ENCODE measurements at regions not wholly inside any gene's neighbourhood (a gene's known extent, or its start where the extent isn't known, plus 50 kb on each side); places are given as distances from the start of the nearest gene placed in this dataset.

DNA sequence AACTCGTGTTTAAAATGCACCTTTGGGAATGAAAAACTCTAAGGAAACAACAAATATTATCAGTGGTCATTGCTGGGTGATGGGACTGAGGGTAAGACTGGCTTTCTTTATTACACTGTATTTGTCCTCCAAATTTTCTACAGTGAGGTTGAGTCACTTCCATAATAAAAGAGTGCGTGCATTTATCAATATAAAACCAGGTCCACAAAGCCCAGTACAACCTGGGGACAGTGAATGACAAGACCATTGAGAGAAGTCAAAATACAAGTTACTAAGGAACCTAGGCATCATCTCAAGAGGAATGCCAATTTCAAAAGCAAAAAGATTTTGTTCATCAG, 76.4 kb downstream of the MAGED4 start:
- Histone ChIP-seq H3K4me2 (ENCODE audit: low read length) (peak overlapping the region; percentile 73), H3K27me3 (ENCODE audit: insufficient read depth, low read length) (no peaks in the 10 kb centered on the region), H3K9me3 (ENCODE audit: low read length) (no peaks in the 10 kb centered on the region), H2AFZ (ENCODE audit: low read length) (no peak overlapping the region), H4K20me1 (ENCODE audit: insufficient read depth, low read length) (no peaks in the 10 kb centered on the region), H3K79me2 (ENCODE audit: insufficient read depth, low read length) (no peaks in the 10 kb centered on the region), H3K9ac (ENCODE audit: low read length) (peak overlapping the region; percentile 41; the same call in 1 of the 2 replicates), H3K27ac (ENCODE audit: low read depth, low read length, poor library complexity, severe bottlenecking) (peak overlapping the region; percentile 93), H3K4me1 (ENCODE audit: insufficient read depth, low read length, severe bottlenecking) (peaks cover 21% of the 10 kb centered on the region), H3K4me3 (ENCODE audit: low read depth, low read length, poor library complexity, severe bottlenecking) (peak overlapping the region; percentile 68), H3K9me2 (ENCODE audit: low read depth, low read length) (no peaks in the 10 kb centered on the region), H3K36me3 (ENCODE audit: insufficient read depth, low read length) (no peaks in the 10 kb centered on the region), H3F3A (ENCODE audit: insufficient read depth, low read length) (no peaks in the 10 kb centered on the region)
- TF ChIP-seq EZH2 (IDR thresholded peaks at IDR 0.05; ENCODE audit: borderline replicate concordance, low read length) = no peak
- TF ChIP-seq, protein P1, sequence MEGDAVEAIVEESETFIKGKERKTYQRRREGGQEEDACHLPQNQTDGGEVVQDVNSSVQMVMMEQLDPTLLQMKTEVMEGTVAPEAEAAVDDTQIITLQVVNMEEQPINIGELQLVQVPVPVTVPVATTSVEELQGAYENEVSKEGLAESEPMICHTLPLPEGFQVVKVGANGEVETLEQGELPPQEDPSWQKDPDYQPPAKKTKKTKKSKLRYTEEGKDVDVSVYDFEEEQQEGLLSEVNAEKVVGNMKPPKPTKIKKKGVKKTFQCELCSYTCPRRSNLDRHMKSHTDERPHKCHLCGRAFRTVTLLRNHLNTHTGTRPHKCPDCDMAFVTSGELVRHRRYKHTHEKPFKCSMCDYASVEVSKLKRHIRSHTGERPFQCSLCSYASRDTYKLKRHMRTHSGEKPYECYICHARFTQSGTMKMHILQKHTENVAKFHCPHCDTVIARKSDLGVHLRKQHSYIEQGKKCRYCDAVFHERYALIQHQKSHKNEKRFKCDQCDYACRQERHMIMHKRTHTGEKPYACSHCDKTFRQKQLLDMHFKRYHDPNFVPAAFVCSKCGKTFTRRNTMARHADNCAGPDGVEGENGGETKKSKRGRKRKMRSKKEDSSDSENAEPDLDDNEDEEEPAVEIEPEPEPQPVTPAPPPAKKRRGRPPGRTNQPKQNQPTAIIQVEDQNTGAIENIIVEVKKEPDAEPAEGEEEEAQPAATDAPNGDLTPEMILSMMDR (IDR thresholded peaks at IDR 0.05; ENCODE audit: low read length) = no peak

DNA sequence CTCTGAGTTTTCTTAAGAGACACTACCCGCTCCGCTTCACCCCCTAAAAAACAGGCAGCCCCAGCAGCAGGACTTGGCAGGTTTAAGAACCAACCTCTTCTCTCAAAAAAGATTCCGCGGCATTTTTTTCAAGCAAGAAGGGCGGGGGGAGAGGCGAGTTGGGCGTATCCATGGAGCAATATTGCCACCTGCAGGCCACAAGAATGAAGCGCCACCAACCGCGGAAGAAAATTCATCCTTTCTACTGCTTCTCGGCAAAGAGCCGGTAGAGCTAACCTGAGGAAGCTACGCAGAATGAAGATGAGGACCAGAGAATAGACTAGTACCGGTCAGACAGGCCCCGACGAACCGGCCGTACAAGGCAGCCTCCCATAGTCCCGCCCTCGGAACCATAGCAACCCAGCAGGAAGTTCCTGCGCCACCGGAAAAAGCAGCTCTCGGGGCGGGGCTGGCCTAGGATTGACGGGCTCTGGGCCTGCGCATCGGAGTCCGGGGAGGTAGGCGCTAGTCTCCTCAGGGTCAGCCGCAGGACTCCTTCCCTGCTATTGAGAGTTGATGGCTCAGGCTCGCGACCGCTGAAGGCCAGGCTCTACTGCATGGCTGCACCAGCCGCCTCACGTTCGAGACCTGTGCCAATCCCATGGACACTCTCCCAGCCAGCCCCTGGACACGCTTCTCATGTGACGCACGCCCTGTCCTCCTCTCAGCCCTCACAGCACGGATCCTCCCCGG, 76.9 kb downstream of the MAGED4 start:
- Histone ChIP-seq H3K27ac (ENCODE audit: low read depth, low read length, poor library complexity, severe bottlenecking) (peak overlapping the region; percentile 93), H3K9ac (ENCODE audit: low read length) (peak overlapping the region; percentile 74), H3K9me2 (ENCODE audit: low read depth, low read length) (no peaks in the 10 kb centered on the region), H3K4me2 (ENCODE audit: low read length) (peak overlapping the region; percentile 73), H3K4me1 (ENCODE audit: insufficient read depth, low read length, severe bottlenecking) (peaks cover 21% of the 10 kb centered on the region), H3K4me3 (ENCODE audit: low read depth, low read length, poor library complexity, severe bottlenecking) (peak overlapping the region; percentile 68), H3K36me3 (ENCODE audit: insufficient read depth, low read length) (no peaks in the 10 kb centered on the region), H3K79me2 (ENCODE audit: insufficient read depth, low read length) (no peaks in the 10 kb centered on the region), H3K27me3 (ENCODE audit: insufficient read depth, low read length) (no peaks in the 10 kb centered on the region), H2AFZ (ENCODE audit: low read length) (no peak overlapping the region), H3K9me3 (ENCODE audit: low read length) (no peaks in the 10 kb centered on the region), H3F3A (ENCODE audit: insufficient read depth, low read length) (no peaks in the 10 kb centered on the region), H4K20me1 (ENCODE audit: insufficient read depth, low read length) (no peaks in the 10 kb centered on the region)
- TF ChIP-seq, protein P1 (IDR thresholded peaks at IDR 0.05; ENCODE audit: low read length) = peak; percentile 86
- TF ChIP-seq EZH2 (IDR thresholded peaks at IDR 0.05; ENCODE audit: borderline replicate concordance, low read length) = no peak

DNA sequence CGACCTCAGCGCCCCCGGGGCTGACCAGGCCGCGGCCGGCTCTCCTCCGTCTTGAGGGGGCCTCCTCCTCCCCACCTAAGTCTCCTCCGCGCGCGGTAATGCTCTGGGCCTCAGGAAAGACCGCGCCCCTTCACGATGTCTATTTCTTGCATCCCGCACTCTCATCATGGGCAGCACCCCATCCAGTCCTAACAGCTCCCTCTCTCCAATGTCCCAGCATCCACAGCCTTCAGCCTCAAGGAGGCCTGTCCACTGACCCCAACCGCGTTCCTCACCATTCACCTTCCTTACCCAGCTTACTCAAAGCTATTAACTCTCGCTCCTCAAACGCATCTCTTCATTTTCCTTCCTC, 77.5 kb downstream of the MAGED4 start:
- no peaks in the 10 kb centered on the region for H3K79me2 ChIP-seq (ENCODE audit: insufficient read depth, low read length)
- no peaks in the 10 kb centered on the region for H3K9me3 ChIP-seq (ENCODE audit: low read length)
- H3K4me3 ChIP-seq (ENCODE audit: low read depth, low read length, poor library complexity, severe bottlenecking) = peak overlapping the region; percentile 68
- H3K9me2 ChIP-seq (ENCODE audit: low read depth, low read length) = no peaks in the 10 kb centered on the region
- no peaks in the 10 kb centered on the region for H3K36me3 ChIP-seq (ENCODE audit: insufficient read depth, low read length)
- no peak overlapping the region for H2AFZ ChIP-seq (ENCODE audit: low read length)
- H3K27ac ChIP-seq (ENCODE audit: low read depth, low read length, poor library complexity, severe bottlenecking) = peak overlapping the region; percentile 93
- H3K9ac ChIP-seq (ENCODE audit: low read length) = peak overlapping the region; percentile 74
- H3K4me1 ChIP-seq (ENCODE audit: insufficient read depth, low read length, severe bottlenecking) = peaks cover 21% of the 10 kb centered on the region
- no peaks in the 10 kb centered on the region for H4K20me1 ChIP-seq (ENCODE audit: insufficient read depth, low read length)
- no peaks in the 10 kb centered on the region for H3F3A ChIP-seq (ENCODE audit: insufficient read depth, low read length)
- H3K27me3 ChIP-seq (ENCODE audit: insufficient read depth, low read length) = no peaks in the 10 kb centered on the region
- peak overlapping the region; percentile 73 for H3K4me2 ChIP-seq (ENCODE audit: low read length)
- TF ChIP-seq EZH2 (IDR thresholded peaks at IDR 0.05; ENCODE audit: borderline replicate concordance, low read length) = no peak

DNA sequence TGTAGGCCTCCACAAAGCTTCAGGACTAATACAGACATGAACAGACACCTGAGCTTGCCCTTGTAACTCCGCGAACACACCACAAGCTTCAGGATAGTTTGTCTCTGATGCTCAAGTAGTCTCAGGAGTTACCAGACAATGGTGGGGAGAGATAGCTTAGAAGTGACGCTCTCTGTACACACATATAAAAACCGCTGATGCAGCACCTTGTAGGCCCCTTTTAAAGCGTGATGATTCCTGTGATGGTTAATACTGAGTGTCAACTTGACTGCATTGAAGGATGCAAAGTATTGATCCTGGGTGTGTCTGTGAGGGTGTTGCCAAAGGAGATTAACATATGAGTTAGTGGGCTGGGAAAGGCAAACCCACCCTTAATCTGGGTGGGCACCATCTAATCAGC, 78.7 kb downstream of the MAGED4 start:
- no peaks in the 10 kb centered on the region for H3K27me3 ChIP-seq (ENCODE audit: insufficient read depth, low read length)
- no peaks in the 10 kb centered on the region for H3K9me2 ChIP-seq (ENCODE audit: low read depth, low read length)
- no peak overlapping the region for H2AFZ ChIP-seq (ENCODE audit: low read length)
- no peaks in the 10 kb centered on the region for H4K20me1 ChIP-seq (ENCODE audit: insufficient read depth, low read length)
- H3K9me3 ChIP-seq (ENCODE audit: low read length) = no peaks in the 10 kb centered on the region
- H3K36me3 ChIP-seq (ENCODE audit: insufficient read depth, low read length) = no peaks in the 10 kb centered on the region
- H3K27ac ChIP-seq (ENCODE audit: low read depth, low read length, poor library complexity, severe bottlenecking) = no peak overlapping the region
- H3K9ac ChIP-seq (ENCODE audit: low read length) = no peak overlapping the region
- H3K4me2 ChIP-seq (ENCODE audit: low read length) = no peak overlapping the region
- peaks cover 21% of the 10 kb centered on the region for H3K4me1 ChIP-seq (ENCODE audit: insufficient read depth, low read length, severe bottlenecking)
- no peak overlapping the region for H3K4me3 ChIP-seq (ENCODE audit: low read depth, low read length, poor library complexity, severe bottlenecking)
- no peaks in the 10 kb centered on the region for H3F3A ChIP-seq (ENCODE audit: insufficient read depth, low read length)
- TF ChIP-seq, protein P1 (IDR thresholded peaks at IDR 0.05; ENCODE audit: low read length) = no peak
- no peak for TF ChIP-seq EZH2 (IDR thresholded peaks at IDR 0.05; ENCODE audit: borderline replicate concordance, low read length)
- no peaks in the 10 kb centered on the region for H3K79me2 ChIP-seq (ENCODE audit: insufficient read depth, low read length)
